Mammary epithelial cell (primary cell): ENCODE measurements at regions not wholly inside any gene's neighbourhood (a gene's known extent, or its start where the extent isn't known, plus 50 kb on each side); places are given as distances from the start of the nearest gene placed in this dataset.

Source experiments
- CTCF ChIP-seq, 2 donors: IDR thresholded peaks in 1 of 2; conservative IDR thresholded peaks in 1 of 2; 2 replicates each; pipeline ENCODE4 v1.5.1; 2011 to 2012; ENCODE audit warnings: inconsistent platforms in 2 of 2, low read length in 2 of 2, mild to moderate bottlenecking in 2 of 2, control low read depth in 1 of 2, low read depth in 1 of 2; ENCODE audit not compliant: insufficient read depth in 1 of 2; ENCODE audit errors: extremely low read depth in 1 of 2
- EZH2 ChIP-seq: IDR thresholded peaks from 2 replicates; pipeline ENCODE4 v1.6.1; 2012; ENCODE audit warnings: low read length, inconsistent platforms, borderline replicate concordance

- TF ChIP-seq CTCF (conservative IDR thresholded peaks at IDR 0.05 in 1 of 2, IDR thresholded peaks at IDR 0.05 in 1 of 2; ENCODE audit: extremely low read depth in 1 of 2, insufficient read depth in 1 of 2, low read depth in 1 of 2, low read length in 2 of 2) (no peak), EZH2 (no peak)
Measured at GRCh38 chrX:39848900-39849299, 248.9 kb downstream of the BCOR start.
